ENCODE measurements at regions not wholly inside any gene's neighbourhood (a gene's known extent, or its start where the extent isn't known, plus 50 kb on each side); places are given as distances from the start of the nearest gene placed in this dataset.
"Not testable (repeated sequence)": the region's sequence is repeated elsewhere in the genome, so short reads cannot be mapped to it uniquely, and the experiment has no call there.

- no peak for DNase-seq
Measured at GRCh38 chr16:26816266-26816665, 250.5 kb upstream of the C16orf82 start.

GRCh38 chr16:26816885-26817571 lies 249.7 kb upstream of the C16orf82 start:
- no peak for DNase-seq

GRCh38 chr16:26818393-26818792 lies 248.3 kb upstream of the C16orf82 start:
- DNase-seq: no peak

GRCh38 chr16:26824469-26824868 lies 242.3 kb upstream of the C16orf82 start:
- DNase-seq: no peak

GRCh38 chr16:26826500-26826899 lies 240.2 kb upstream of the C16orf82 start:
- DNase-seq: no peak

- DNase-seq: no peak
Measured at GRCh38 chr16:26827386-26827785, 239.3 kb upstream of the C16orf82 start.

- DNase-seq: no peak
Measured at GRCh38 chr16:26830428-26831127, 236.1 kb upstream of the C16orf82 start.

- DNase-seq: not testable (repeated sequence)
Measured at GRCh38 chr16:26836114-26836513, 230.6 kb upstream of the C16orf82 start.

- DNase-seq: no peak
Measured at GRCh38 chr16:26838931-26839330, 227.8 kb upstream of the C16orf82 start.

- no peak for DNase-seq
Measured at GRCh38 chr16:26840691-26841090, 226.0 kb upstream of the C16orf82 start.

- no peak for DNase-seq
Measured at GRCh38 chr16:26856271-26856670, 210.5 kb upstream of the C16orf82 start.

GRCh38 chr16:26856791-26857190 lies 209.9 kb upstream of the C16orf82 start:
- DNase-seq: no peak

- no peak for DNase-seq
Measured at GRCh38 chr16:26857371-26857770, 209.4 kb upstream of the C16orf82 start.

GRCh38 chr16:26860506-26860905 lies 206.2 kb upstream of the C16orf82 start:
- no peak for DNase-seq

GRCh38 chr16:26863931-26864330 lies 202.8 kb upstream of the C16orf82 start:
- no peak for DNase-seq

GRCh38 chr16:26874318-26874717 lies 192.4 kb upstream of the C16orf82 start:
- not testable (repeated sequence) for DNase-seq

- DNase-seq: no peak
Measured at GRCh38 chr16:26877421-26877820, 189.3 kb upstream of the C16orf82 start.

GRCh38 chr16:26885674-26886073 lies 181.1 kb upstream of the C16orf82 start:
- DNase-seq: no peak

GRCh38 chr16:26889740-26890139 lies 177.0 kb upstream of the C16orf82 start:
- DNase-seq: no peak

- DNase-seq: no peak
Measured at GRCh38 chr16:26898200-26898599, 168.5 kb upstream of the C16orf82 start.

- DNase-seq: no peak
Measured at GRCh38 chr16:26901196-26901861, 165.4 kb upstream of the C16orf82 start.

- DNase-seq: no peak
Measured at GRCh38 chr16:26901983-26902382, 164.7 kb upstream of the C16orf82 start.

- no peak for DNase-seq
Measured at GRCh38 chr16:26905336-26905735, 161.4 kb upstream of the C16orf82 start.

- no peak for DNase-seq
Measured at GRCh38 chr16:26909623-26910022, 157.1 kb upstream of the C16orf82 start.
